GM12878 (cell line): ENCODE measurements at regions not wholly inside any gene's neighbourhood (a gene's known extent, or its start where the extent isn't known, plus 50 kb on each side); places are given as distances from the start of the nearest gene placed in this dataset.

ENCODE experiments used
- ATAC-seq: fragments of 200-7000 bp; cut with Tn5 transposase; 3 replicates; pipeline ENCODE4 v1.9.1; 2020; ENCODE audit warnings: mild to moderate bottlenecking, moderate library complexity
- BruUV-seq: library from RNA; stranded (reverse); fragments of 400-500 nt; replicated peaks from 2 replicates; lab custom pipeline; 2021; lab: Mats Ljungman, UMichigan
- CTCF ChIA-PET: fragments of 300-600 bp; sonication (Branson Sonifier 250); formaldehyde crosslinking; extraction: SDS; loops from one replicate; lab custom pipeline; 2021; ENCODE audit warnings: inconsistent platforms; lab: Yijun Ruan, JAX
- POLR2A ChIA-PET: fragments of 350-600 bp; formaldehyde crosslinking; extraction: SDS; loops from one replicate; lab custom pipeline; 2021; ENCODE audit warnings: inconsistent platforms; lab: Charles Lee
- RAD21 ChIA-PET: fragments of 300-600 bp; sonication (Branson Sonifier 250); formaldehyde crosslinking; loops from one replicate; lab custom pipeline; 2023; ENCODE audit warnings: antibody characterized with exemption; ENCODE audit not compliant: unreplicated experiment; lab: Charles Lee
- SMC1A ChIA-PET: fragments of 300-600 bp; sonication (Branson Sonifier 250); formaldehyde crosslinking; loops from one replicate; lab custom pipeline; 2023; ENCODE audit not compliant: unreplicated experiment, uncharacterized antibody; lab: Charles Lee
- DNase-seq: peaks from one replicate; pipeline ENCODE4 v3.0.0-alpha.2; 2011; ENCODE audit warnings: low read depth, low spot score
- FAIRE-seq: peaks from 3 replicates; lab custom pipeline; 2011; peaks lifted over from hg19 to GRCh38; lab: Jason Lieb, UNC
- H2AFZ ChIP-seq: 2 replicates; pipeline ENCODE4 v1.6.0; 2011; ENCODE audit warnings: low read depth, low read length, control low read depth; ENCODE audit not compliant: control insufficient read depth
- H3K27ac ChIP-seq: 2 replicates; pipeline ENCODE4 v1.5.1; 2011; ENCODE audit warnings: control low read depth; ENCODE audit not compliant: control insufficient read depth, insufficient read depth
- H3K27me3 ChIP-seq, 2 experiments: replicated peaks in 1 of 2; 2 replicates each; pipeline versions ENCODE4 v1.6.0 to v1.6.1; 2011; ENCODE audit warnings: low read length in 1 of 2; ENCODE audit not compliant: control insufficient read depth in 2 of 2, insufficient read depth in 2 of 2
- H3K36me3 ChIP-seq, 2 experiments: 2 replicates each; pipeline ENCODE4 v1.5.1; 2011; ENCODE audit warnings: low read length in 1 of 2; ENCODE audit not compliant: control insufficient read depth in 2 of 2, insufficient read depth in 2 of 2
- H3K4me1 ChIP-seq: 2 replicates; pipeline ENCODE4 v1.6.1; 2011; ENCODE audit warnings: mild to moderate bottlenecking, low read length, moderate library complexity, mixed read lengths; ENCODE audit not compliant: control insufficient read depth, insufficient read depth
- H3K4me2 ChIP-seq: 2 replicates; pipeline ENCODE4 v1.6.0; 2011; ENCODE audit warnings: control low read depth; ENCODE audit not compliant: control insufficient read depth, insufficient read depth
- H3K4me3 ChIP-seq: fragments of 200-600 bp; sonication (generic); 2 replicates; pipeline ENCODE4 v1.5.1; 2016
- H3K79me2 ChIP-seq: 2 replicates; pipeline ENCODE4 v1.6.0; 2011; ENCODE audit warnings: low read length; ENCODE audit not compliant: control insufficient read depth, insufficient read depth
- H3K9ac ChIP-seq: 2 replicates; pipeline ENCODE4 v1.8.0; 2011; ENCODE audit warnings: low read length, control low read depth, mixed read lengths; ENCODE audit not compliant: control insufficient read depth, insufficient read depth
- H3K9me3 ChIP-seq: replicated peaks from 3 replicates; pipeline ENCODE4 v1.5.1; 2011; ENCODE audit warnings: mild to moderate bottlenecking, low read length; ENCODE audit not compliant: control insufficient read depth, insufficient read depth
- H4K20me1 ChIP-seq: 2 replicates; pipeline ENCODE4 v1.6.0; 2011; ENCODE audit not compliant: control insufficient read depth, insufficient read depth
- ATF7 ChIP-seq: fragments of 450-650 bp; IDR thresholded peaks from 2 replicates; pipeline ENCODE4 v1.6.1; 2016; ENCODE audit warnings: low read depth, mild to moderate bottlenecking
- JUNB ChIP-seq: IDR thresholded peaks from 2 replicates; pipeline ENCODE4 v1.6.1; 2016; ENCODE audit warnings: antibody characterized with exemption, mild to moderate bottlenecking
- STAT1 ChIP-seq: fragments of 450-650 bp; conservative IDR thresholded peaks from 2 replicates; pipeline ENCODE4 v1.6.1; 2014; ENCODE audit warnings: antibody characterized with exemption, mild to moderate bottlenecking
- TCF7 ChIP-seq: IDR thresholded peaks from 2 replicates; pipeline ENCODE4 v1.6.1; 2014; ENCODE audit warnings: antibody characterized with exemption, borderline replicate concordance
- WGBS: methylation state at CpG from one replicate; pipeline ENCODE4 v1.1.6; 2016; ENCODE audit warnings: low lambda C conversion rate; ENCODE audit not compliant: insufficient replicate concordance, insufficient coverage; ENCODE audit errors: missing lambda C conversion rate; 5-methylcytosine and 5-hydroxymethylcytosine counted together
- in situ Hi-C: fragments of 300-500 bp; cut with MboI; formaldehyde crosslinking; loops from 9 replicates; pipeline ENCODE4 v1.14.3; 2018; ENCODE audit warnings: mixed read lengths
- intact Hi-C: fragments of 100-400 bp; cut with micrococcal nuclease; formaldehyde crosslinking; loops from one replicate; pipeline ENCODE4 v1.14.2; 2022; ENCODE audit not compliant: unreplicated experiment
- TF ChIP-seq, protein P1 (sequence below): fragments of 450-650 bp; formaldehyde crosslinking; IDR thresholded peaks from 2 replicates; pipeline ENCODE4 v1.5.0; 2022; ENCODE audit warnings: mild to moderate bottlenecking, missing genetic modification characterization
- TF ChIP-seq, protein P2 (sequence below): fragments of 450-650 bp; IDR thresholded peaks from 2 replicates; pipeline ENCODE4 v1.6.1; 2017; ENCODE audit warnings: mild to moderate bottlenecking, low read depth, inconsistent platforms; ENCODE audit not compliant: poor library complexity, severe bottlenecking
- TF ChIP-seq, protein P3 (sequence below): IDR thresholded peaks from 2 replicates; pipeline ENCODE4 v1.6.1; 2012; ENCODE audit warnings: low read length, inconsistent platforms
- TF ChIP-seq, protein P4 (sequence below), 3 experiments: IDR thresholded peaks in 2 of 3; conservative IDR thresholded peaks in 1 of 3; 2 replicates each; pipeline ENCODE4 v1.5.1; 2011; ENCODE audit warnings: low read depth in 3 of 3, low read length in 3 of 3, mild to moderate bottlenecking in 3 of 3, control low read depth in 2 of 3, moderate library complexity in 2 of 3, inconsistent platforms in 1 of 3, mixed read lengths in 1 of 3; ENCODE audit not compliant: control insufficient read depth in 2 of 3, insufficient read depth in 1 of 3; ENCODE audit errors: extremely low read depth in 1 of 3

DNA sequence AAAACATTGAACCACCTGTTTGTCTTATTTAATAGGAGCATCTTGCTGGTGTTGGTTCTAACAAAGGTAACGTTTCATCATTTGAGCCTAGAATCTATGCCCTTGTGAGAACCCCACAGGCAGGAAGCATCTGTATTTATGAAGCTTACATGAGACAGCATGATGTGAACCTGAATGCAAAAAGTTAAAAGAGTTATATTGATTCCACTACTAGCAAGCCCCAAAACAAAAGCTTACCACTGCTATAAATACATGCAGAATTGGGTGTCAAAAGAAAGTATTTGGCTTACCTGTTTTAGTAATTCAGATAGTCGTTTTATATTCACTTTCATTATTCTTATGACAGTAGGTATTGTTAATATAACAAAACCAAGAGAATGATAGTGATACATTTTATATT lies 301.2 kb upstream of the ADGRL2 start:
- no peak overlapping the region for H3K9ac ChIP-seq
- intact Hi-C loops = no loop called here
- no peaks in the 10 kb centered on the region for H4K20me1 ChIP-seq
- H3K27ac ChIP-seq = no peak overlapping the region
- H3K36me3 ChIP-seq = no peaks in the 10 kb centered on the region
- no peak overlapping the region for H3K4me3 ChIP-seq
- H3K27me3 ChIP-seq = no peaks in the 10 kb centered on the region; a peak in 1 of 4 replicates
- ATAC-seq (no peak), DNase-seq (no peak), FAIRE-seq (no peak)
- CTCF ChIA-PET = interaction anchor here (1.1 kb wide), 1 partner anchor 85 kb away, joined by 3 read pairs; no protein-coding TSS in a partner anchor
- no TSS peak for BruUV-seq
- no peaks in the 10 kb centered on the region for H3K4me1 ChIP-seq
- in situ Hi-C loops = no loop called here
- no peak overlapping the region for H2AFZ ChIP-seq
- POLR2A ChIA-PET = no interaction called here
- TF ChIP-seq, protein P1, sequence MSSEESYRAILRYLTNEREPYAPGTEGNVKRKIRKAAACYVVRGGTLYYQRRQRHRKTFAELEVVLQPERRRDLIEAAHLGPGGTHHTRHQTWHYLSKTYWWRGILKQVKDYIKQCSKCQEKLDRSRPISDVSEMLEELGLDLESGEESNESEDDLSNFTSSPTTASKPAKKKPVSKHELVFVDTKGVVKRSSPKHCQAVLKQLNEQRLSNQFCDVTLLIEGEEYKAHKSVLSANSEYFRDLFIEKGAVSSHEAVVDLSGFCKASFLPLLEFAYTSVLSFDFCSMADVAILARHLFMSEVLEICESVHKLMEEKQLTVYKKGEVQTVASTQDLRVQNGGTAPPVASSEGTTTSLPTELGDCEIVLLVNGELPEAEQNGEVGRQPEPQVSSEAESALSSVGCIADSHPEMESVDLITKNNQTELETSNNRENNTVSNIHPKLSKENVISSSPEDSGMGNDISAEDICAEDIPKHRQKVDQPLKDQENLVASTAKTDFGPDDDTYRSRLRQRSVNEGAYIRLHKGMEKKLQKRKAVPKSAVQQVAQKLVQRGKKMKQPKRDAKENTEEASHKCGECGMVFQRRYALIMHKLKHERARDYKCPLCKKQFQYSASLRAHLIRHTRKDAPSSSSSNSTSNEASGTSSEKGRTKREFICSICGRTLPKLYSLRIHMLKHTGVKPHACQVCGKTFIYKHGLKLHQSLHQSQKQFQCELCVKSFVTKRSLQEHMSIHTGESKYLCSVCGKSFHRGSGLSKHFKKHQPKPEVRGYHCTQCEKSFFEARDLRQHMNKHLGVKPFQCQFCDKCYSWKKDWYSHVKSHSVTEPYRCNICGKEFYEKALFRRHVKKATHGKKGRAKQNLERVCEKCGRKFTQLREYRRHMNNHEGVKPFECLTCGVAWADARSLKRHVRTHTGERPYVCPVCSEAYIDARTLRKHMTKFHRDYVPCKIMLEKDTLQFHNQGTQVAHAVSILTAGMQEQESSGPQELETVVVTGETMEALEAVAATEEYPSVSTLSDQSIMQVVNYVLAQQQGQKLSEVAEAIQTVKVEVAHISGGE (CRISPR knock-in tag) = no peak
- TF ChIP-seq, protein P2, sequence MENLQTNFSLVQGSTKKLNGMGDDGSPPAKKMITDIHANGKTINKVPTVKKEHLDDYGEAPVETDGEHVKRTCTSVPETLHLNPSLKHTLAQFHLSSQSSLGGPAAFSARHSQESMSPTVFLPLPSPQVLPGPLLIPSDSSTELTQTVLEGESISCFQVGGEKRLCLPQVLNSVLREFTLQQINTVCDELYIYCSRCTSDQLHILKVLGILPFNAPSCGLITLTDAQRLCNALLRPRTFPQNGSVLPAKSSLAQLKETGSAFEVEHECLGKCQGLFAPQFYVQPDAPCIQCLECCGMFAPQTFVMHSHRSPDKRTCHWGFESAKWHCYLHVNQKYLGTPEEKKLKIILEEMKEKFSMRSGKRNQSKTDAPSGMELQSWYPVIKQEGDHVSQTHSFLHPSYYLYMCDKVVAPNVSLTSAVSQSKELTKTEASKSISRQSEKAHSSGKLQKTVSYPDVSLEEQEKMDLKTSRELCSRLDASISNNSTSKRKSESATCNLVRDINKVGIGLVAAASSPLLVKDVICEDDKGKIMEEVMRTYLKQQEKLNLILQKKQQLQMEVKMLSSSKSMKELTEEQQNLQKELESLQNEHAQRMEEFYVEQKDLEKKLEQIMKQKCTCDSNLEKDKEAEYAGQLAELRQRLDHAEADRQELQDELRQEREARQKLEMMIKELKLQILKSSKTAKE = no peak
- TF ChIP-seq, protein P3, sequence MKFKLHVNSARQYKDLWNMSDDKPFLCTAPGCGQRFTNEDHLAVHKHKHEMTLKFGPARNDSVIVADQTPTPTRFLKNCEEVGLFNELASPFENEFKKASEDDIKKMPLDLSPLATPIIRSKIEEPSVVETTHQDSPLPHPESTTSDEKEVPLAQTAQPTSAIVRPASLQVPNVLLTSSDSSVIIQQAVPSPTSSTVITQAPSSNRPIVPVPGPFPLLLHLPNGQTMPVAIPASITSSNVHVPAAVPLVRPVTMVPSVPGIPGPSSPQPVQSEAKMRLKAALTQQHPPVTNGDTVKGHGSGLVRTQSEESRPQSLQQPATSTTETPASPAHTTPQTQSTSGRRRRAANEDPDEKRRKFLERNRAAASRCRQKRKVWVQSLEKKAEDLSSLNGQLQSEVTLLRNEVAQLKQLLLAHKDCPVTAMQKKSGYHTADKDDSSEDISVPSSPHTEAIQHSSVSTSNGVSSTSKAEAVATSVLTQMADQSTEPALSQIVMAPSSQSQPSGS = peak; percentile 19; the same call in 1 of the 2 replicates
- TF ChIP-seq ATF7 (no peak), STAT1 (no peak), JUNB (0 out of 2 replicates have a peak, but pooled peaks have one; percentile 17), TCF7 (no peak)
- TF ChIP-seq, protein P4, sequence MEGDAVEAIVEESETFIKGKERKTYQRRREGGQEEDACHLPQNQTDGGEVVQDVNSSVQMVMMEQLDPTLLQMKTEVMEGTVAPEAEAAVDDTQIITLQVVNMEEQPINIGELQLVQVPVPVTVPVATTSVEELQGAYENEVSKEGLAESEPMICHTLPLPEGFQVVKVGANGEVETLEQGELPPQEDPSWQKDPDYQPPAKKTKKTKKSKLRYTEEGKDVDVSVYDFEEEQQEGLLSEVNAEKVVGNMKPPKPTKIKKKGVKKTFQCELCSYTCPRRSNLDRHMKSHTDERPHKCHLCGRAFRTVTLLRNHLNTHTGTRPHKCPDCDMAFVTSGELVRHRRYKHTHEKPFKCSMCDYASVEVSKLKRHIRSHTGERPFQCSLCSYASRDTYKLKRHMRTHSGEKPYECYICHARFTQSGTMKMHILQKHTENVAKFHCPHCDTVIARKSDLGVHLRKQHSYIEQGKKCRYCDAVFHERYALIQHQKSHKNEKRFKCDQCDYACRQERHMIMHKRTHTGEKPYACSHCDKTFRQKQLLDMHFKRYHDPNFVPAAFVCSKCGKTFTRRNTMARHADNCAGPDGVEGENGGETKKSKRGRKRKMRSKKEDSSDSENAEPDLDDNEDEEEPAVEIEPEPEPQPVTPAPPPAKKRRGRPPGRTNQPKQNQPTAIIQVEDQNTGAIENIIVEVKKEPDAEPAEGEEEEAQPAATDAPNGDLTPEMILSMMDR (IDR thresholded peaks at IDR 0.05 in 2 of 3, conservative IDR thresholded peaks at IDR 0.05 in 1 of 3; ENCODE audit: control insufficient read depth in 2 of 3, extremely low read depth in 1 of 3, insufficient read depth in 1 of 3, low read depth in 3 of 3, low read length in 3 of 3) = no peak
- no peak overlapping the region for H3K4me2 ChIP-seq
- RAD21 ChIA-PET = interaction anchor here (1.4 kb wide), 1 partner anchor 49 kb away, joined by 3 read pairs; no protein-coding TSS in a partner anchor
- WGBS = 20% methylated on average over 2 of the region's 2 CpGs
- H3K79me2 ChIP-seq = no peaks in the 10 kb centered on the region
- no peaks in the 10 kb centered on the region for H3K9me3 ChIP-seq
- SMC1A ChIA-PET = no interaction called here
